DND-41 (cell line): ENCODE measurements at regions not wholly inside any gene's neighbourhood (a gene's known extent, or its start where the extent isn't known, plus 50 kb on each side); places are given as distances from the start of the nearest gene placed in this dataset.

ENCODE experiments used
- CTCF ChIP-seq: IDR thresholded peaks from 2 replicates; pipeline ENCODE4 v1.5.1; 2012; ENCODE audit warnings: borderline replicate concordance, low read length, moderate library complexity, mild to moderate bottlenecking; ENCODE audit not compliant: poor library complexity, severe bottlenecking; ENCODE audit errors: extremely low read depth
- EZH2 ChIP-seq: IDR thresholded peaks from 3 replicates; pipeline ENCODE4 v1.6.1; 2012; ENCODE audit warnings: borderline replicate concordance, low read depth, mild to moderate bottlenecking, moderate library complexity, low read length, inconsistent platforms; ENCODE audit not compliant: severe bottlenecking

DNA sequence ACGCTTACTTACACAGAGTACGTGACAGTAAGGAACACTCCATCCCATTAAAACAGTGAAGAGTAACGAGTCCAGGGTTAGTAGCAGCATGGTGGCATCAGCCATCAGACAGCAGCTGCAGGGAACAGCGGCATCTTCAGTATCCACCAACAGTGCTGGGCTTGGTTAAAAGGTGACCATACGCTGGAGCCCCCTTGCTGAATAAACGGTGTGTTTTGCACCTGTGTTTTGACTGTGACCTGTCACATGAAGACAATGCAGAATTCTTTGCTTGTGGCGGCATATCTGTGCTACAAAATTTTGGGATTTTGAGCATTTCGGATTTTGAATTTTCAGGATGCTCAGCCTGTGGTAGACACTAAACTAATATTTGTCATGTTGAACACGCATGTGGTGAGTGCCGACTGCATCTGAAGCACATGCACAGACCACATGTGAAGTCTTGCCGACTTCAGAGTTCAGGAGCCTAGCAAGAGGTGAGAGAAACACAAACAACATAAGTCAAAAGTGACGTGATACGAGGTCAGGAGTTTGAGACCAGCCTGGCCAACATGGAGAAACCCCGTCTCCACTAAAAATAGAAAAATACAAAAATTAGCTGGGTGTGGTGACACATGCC is 69.3 kb upstream of the FRMD1 start:
- TF ChIP-seq CTCF (no peak), EZH2 (no peak)
